ENCODE measurements at regions not wholly inside any gene's neighbourhood (a gene's known extent, or its start where the extent isn't known, plus 50 kb on each side); places are given as distances from the start of the nearest gene placed in this dataset.

GRCh38 chr4:126827669-126828068, 805.1 kb upstream of the INTU start:
- ATAC-seq (ENCODE audit: insufficient read depth, low read depth) = no peak
- Histone ChIP-seq H2AFZ (ENCODE audit: low read depth, low read length) (no peak overlapping the region), H3K36me3 (ENCODE audit: insufficient read depth, low read length) (no peaks in the 10 kb centered on the region), H3K4me2 (ENCODE audit: insufficient read depth, low read length) (no peak overlapping the region), H3K4me3 (ENCODE audit: low read depth in 1 of 2, low read length in 2 of 2) (no peak overlapping the region), H3K27ac (ENCODE audit: low read length) (no peak overlapping the region), H3K9me3 (ENCODE audit: insufficient read depth, low read length, severe bottlenecking) (no peaks in the 10 kb centered on the region), H3K79me2 (ENCODE audit: insufficient read depth, low read length) (no peaks in the 10 kb centered on the region), H4K20me1 (ENCODE audit: insufficient read depth, low read length) (no peaks in the 10 kb centered on the region), H3K4me1 (ENCODE audit: insufficient read depth, low read length) (no peaks in the 10 kb centered on the region), H3K9ac (ENCODE audit: low read depth, low read length) (no peak overlapping the region), H3K27me3 (ENCODE audit: insufficient read depth, low read length, poor library complexity) (no peaks in the 10 kb centered on the region)
- no peak for DNase-seq
- TF ChIP-seq EZH2 (IDR thresholded peaks at IDR 0.05; ENCODE audit: borderline replicate concordance, low read depth, low read length, severe bottlenecking) (no peak), CTCF (IDR thresholded peaks at IDR 0.05; ENCODE audit: borderline replicate concordance, extremely low read depth, low read length, poor library complexity, severe bottlenecking) (no peak)

DNA sequence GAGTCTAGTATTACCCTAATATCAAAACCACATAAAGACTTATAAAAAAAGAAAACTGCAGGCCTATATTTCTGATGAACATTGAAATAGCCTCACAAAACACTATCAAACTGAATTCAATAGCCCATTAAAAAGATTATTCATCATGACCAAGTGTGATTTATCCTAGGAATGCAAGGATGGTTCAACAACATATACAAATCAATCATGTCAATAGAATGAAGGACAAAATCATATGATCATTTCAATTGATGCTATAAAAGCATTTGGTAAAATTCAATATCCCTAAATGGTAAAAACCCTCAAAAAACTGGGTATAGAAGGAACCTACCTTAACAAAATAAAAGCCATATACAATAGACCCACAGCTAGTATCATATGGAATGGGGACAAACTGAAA, 797.9 kb upstream of the INTU start:
- no peaks in the 10 kb centered on the region for H3K9me3 ChIP-seq (ENCODE audit: insufficient read depth, low read length, severe bottlenecking)
- H3K79me2 ChIP-seq (ENCODE audit: insufficient read depth, low read length) = no peaks in the 10 kb centered on the region
- H3K9ac ChIP-seq (ENCODE audit: low read depth, low read length) = no peak overlapping the region
- no peaks in the 10 kb centered on the region for H3K4me1 ChIP-seq (ENCODE audit: insufficient read depth, low read length)
- H3K27ac ChIP-seq (ENCODE audit: low read length) = no peak overlapping the region
- H2AFZ ChIP-seq (ENCODE audit: low read depth, low read length) = no peak overlapping the region
- TF ChIP-seq EZH2 (IDR thresholded peaks at IDR 0.05; ENCODE audit: borderline replicate concordance, low read depth, low read length, severe bottlenecking) = no peak
- TF ChIP-seq CTCF (IDR thresholded peaks at IDR 0.05; ENCODE audit: borderline replicate concordance, extremely low read depth, low read length, poor library complexity, severe bottlenecking) = no peak
- H3K36me3 ChIP-seq (ENCODE audit: insufficient read depth, low read length) = no peaks in the 10 kb centered on the region
- no peak for ATAC-seq (ENCODE audit: insufficient read depth, low read depth)
- no peak overlapping the region for H3K4me3 ChIP-seq (ENCODE audit: low read depth in 1 of 2, low read length in 2 of 2)
- H3K4me2 ChIP-seq (ENCODE audit: insufficient read depth, low read length) = no peak overlapping the region
- DNase-seq = no peak
- H3K27me3 ChIP-seq (ENCODE audit: insufficient read depth, low read length, poor library complexity) = no peaks in the 10 kb centered on the region
- no peaks in the 10 kb centered on the region for H4K20me1 ChIP-seq (ENCODE audit: insufficient read depth, low read length)

GRCh38 chr4:126838941-126839679, 793.6 kb upstream of the INTU start:
- no peak for DNase-seq
- ATAC-seq (ENCODE audit: insufficient read depth, low read depth) = no peak
- no peaks in the 10 kb centered on the region for H4K20me1 ChIP-seq (ENCODE audit: insufficient read depth, low read length)

DNA sequence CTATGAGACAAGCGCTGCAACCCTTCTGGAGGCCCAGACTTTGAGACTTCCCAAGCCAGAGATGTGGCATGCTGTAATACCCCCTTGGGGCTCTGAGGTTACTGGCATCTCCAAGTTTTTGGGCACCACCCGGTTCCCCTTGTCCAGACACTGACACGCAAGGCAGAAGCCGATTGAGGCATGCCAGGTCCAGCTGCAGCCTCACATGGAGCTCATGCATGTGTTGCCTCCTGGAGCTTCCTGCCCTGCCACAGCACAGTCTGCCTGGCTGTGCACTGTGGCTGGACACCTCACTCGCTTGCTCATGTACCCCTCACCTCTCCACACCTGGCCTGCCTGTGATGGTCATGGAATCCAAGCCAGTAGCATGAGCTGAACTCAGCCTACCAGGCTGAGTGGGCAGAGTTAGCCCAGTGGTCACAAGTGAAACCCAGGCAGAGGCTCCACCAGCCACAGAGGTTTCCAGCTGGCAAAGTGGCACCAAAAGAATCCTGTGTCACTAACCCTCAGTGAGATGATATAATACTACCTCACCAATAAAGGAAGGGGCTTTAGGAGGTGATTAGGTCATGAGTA, 789.2 kb upstream of the INTU start:
- H3K9me3 ChIP-seq (ENCODE audit: insufficient read depth, low read length, severe bottlenecking) = peaks cover 10% of the 10 kb centered on the region
- TF ChIP-seq EZH2 (IDR thresholded peaks at IDR 0.05; ENCODE audit: borderline replicate concordance, low read depth, low read length, severe bottlenecking) (no peak), CTCF (IDR thresholded peaks at IDR 0.05; ENCODE audit: borderline replicate concordance, extremely low read depth, low read length, poor library complexity, severe bottlenecking) (no peak)
- H3K27me3 ChIP-seq (ENCODE audit: insufficient read depth, low read length, poor library complexity) = no peaks in the 10 kb centered on the region
- H3K36me3 ChIP-seq (ENCODE audit: insufficient read depth, low read length) = no peaks in the 10 kb centered on the region
- H3K9ac ChIP-seq (ENCODE audit: low read depth, low read length) = no peak overlapping the region
- H3K4me2 ChIP-seq (ENCODE audit: insufficient read depth, low read length) = no peak overlapping the region
- H3K4me3 ChIP-seq (ENCODE audit: low read depth in 1 of 2, low read length in 2 of 2) = no peak overlapping the region
- H4K20me1 ChIP-seq (ENCODE audit: insufficient read depth, low read length) = no peaks in the 10 kb centered on the region
- H3K27ac ChIP-seq (ENCODE audit: low read length) = no peak overlapping the region
- H2AFZ ChIP-seq (ENCODE audit: low read depth, low read length) = no peak overlapping the region
- H3K4me1 ChIP-seq (ENCODE audit: insufficient read depth, low read length) = no peaks in the 10 kb centered on the region
- no peak for DNase-seq
- no peaks in the 10 kb centered on the region for H3K79me2 ChIP-seq (ENCODE audit: insufficient read depth, low read length)
- ATAC-seq (ENCODE audit: insufficient read depth, low read depth) = no peak

More at GRCh38 chr4:126838941-126839679, 793.6 kb upstream of the INTU start:
- Histone ChIP-seq H3K4me1 (ENCODE audit: insufficient read depth, low read length) (no peaks in the 10 kb centered on the region), H3K79me2 (ENCODE audit: insufficient read depth, low read length) (no peaks in the 10 kb centered on the region), H3K9me3 (ENCODE audit: insufficient read depth, low read length, severe bottlenecking) (peaks cover 10% of the 10 kb centered on the region), H3K27ac (ENCODE audit: low read length) (no peak overlapping the region), H3K9ac (ENCODE audit: low read depth, low read length) (no peak overlapping the region), H3K36me3 (ENCODE audit: insufficient read depth, low read length) (no peaks in the 10 kb centered on the region), H3K4me3 (ENCODE audit: low read depth in 1 of 2, low read length in 2 of 2) (no peak overlapping the region), H3K27me3 (ENCODE audit: insufficient read depth, low read length, poor library complexity) (no peaks in the 10 kb centered on the region), H3K4me2 (ENCODE audit: insufficient read depth, low read length) (no peak overlapping the region), H2AFZ (ENCODE audit: low read depth, low read length) (no peak overlapping the region)
- TF ChIP-seq EZH2 (IDR thresholded peaks at IDR 0.05; ENCODE audit: borderline replicate concordance, low read depth, low read length, severe bottlenecking) = no peak
